ENCODE measurements at regions not wholly inside any gene's neighbourhood (a gene's known extent, or its start where the extent isn't known, plus 50 kb on each side); places are given as distances from the start of the nearest gene placed in this dataset.

DNA sequence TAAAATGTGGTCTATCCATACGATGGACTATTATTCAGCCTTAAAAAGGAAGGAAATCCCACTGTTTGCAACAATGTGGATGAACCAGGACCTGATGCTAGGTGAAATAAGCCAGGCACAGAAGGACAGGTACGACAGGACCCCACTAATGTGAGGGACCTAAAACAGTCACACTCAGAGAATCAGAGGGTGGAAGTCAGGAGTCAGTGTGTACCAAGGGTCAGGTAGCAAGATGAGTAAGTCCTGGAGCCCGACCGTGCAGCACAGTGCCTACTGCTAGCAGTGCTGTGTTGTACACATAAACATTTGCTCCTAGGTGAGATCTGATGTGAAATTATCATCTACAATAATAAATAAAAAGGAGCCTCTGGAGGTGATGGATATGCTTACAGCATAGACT, 322.3 kb downstream of the GLRX3 start:
- no peak for TF ChIP-seq POLR2A (IDR thresholded peaks at IDR 0.05)
- TF ChIP-seq, protein P1, sequence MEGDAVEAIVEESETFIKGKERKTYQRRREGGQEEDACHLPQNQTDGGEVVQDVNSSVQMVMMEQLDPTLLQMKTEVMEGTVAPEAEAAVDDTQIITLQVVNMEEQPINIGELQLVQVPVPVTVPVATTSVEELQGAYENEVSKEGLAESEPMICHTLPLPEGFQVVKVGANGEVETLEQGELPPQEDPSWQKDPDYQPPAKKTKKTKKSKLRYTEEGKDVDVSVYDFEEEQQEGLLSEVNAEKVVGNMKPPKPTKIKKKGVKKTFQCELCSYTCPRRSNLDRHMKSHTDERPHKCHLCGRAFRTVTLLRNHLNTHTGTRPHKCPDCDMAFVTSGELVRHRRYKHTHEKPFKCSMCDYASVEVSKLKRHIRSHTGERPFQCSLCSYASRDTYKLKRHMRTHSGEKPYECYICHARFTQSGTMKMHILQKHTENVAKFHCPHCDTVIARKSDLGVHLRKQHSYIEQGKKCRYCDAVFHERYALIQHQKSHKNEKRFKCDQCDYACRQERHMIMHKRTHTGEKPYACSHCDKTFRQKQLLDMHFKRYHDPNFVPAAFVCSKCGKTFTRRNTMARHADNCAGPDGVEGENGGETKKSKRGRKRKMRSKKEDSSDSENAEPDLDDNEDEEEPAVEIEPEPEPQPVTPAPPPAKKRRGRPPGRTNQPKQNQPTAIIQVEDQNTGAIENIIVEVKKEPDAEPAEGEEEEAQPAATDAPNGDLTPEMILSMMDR (IDR thresholded peaks at IDR 0.05), result no peak
